H9 (cell line): ENCODE measurements at regions not wholly inside any gene's neighbourhood (a gene's known extent, or its start where the extent isn't known, plus 50 kb on each side); places are given as distances from the start of the nearest gene placed in this dataset.

Source experiments
- DNase-seq: peaks from one replicate; pipeline ENCODE4 v3.0.0-alpha.2; 2017
- H2AFZ ChIP-seq: one replicate; pipeline ENCODE4 v1.6.1; 2013; ENCODE audit warnings: mild to moderate bottlenecking, low read length, control low read depth, moderate library complexity
- H2AK5ac ChIP-seq: 2 replicates; pipeline ENCODE4 v1.6.1; 2013; ENCODE audit warnings: low read length, control low read depth, mixed read lengths; ENCODE audit not compliant: insufficient read length
- H2BK120ac ChIP-seq: one replicate; pipeline ENCODE4 v1.6.1; 2013; ENCODE audit warnings: low read depth, mild to moderate bottlenecking, low read length, control low read depth, inconsistent platforms; ENCODE audit not compliant: poor library complexity, severe bottlenecking
- H2BK12ac ChIP-seq: 2 replicates; pipeline ENCODE4 v1.6.1; 2013; ENCODE audit warnings: low read length, control low read depth, mixed read lengths, low read depth; ENCODE audit not compliant: insufficient read length
- H2BK15ac ChIP-seq: 2 replicates; pipeline ENCODE4 v1.6.1; 2013; ENCODE audit warnings: low read depth, low read length, control low read depth
- H2BK20ac ChIP-seq: one replicate; pipeline ENCODE4 v1.6.1; 2013; ENCODE audit warnings: low read depth, mild to moderate bottlenecking, low read length, control low read depth, inconsistent platforms; ENCODE audit not compliant: poor library complexity, severe bottlenecking
- H2BK5ac ChIP-seq: 2 replicates; pipeline ENCODE4 v1.6.1; 2013; ENCODE audit warnings: low read length, control low read depth, mixed read lengths; ENCODE audit not compliant: insufficient read length
- H3K14ac ChIP-seq: 2 replicates; pipeline ENCODE4 v1.6.1; 2013; ENCODE audit warnings: low read length, control low read depth; ENCODE audit not compliant: insufficient read depth
- H3K18ac ChIP-seq: 2 replicates; pipeline ENCODE4 v1.6.1; 2013; ENCODE audit warnings: low read depth, mild to moderate bottlenecking, mixed read lengths, low read length, control low read depth; ENCODE audit not compliant: insufficient read length
- H3K23ac ChIP-seq: 2 replicates; pipeline ENCODE4 v1.6.1; 2013; ENCODE audit warnings: low read length, control low read depth, mixed read lengths, low read depth; ENCODE audit not compliant: insufficient read length
- H3K23me2 ChIP-seq: 2 replicates; pipeline ENCODE4 v1.6.1; 2013; ENCODE audit warnings: low read depth, mild to moderate bottlenecking, mixed read lengths, low read length, control low read depth; ENCODE audit not compliant: insufficient read length, poor library complexity, severe bottlenecking
- H3K27ac ChIP-seq: 2 replicates; pipeline ENCODE4 v1.5.1; 2013; ENCODE audit warnings: low read length, control low read depth, mixed read lengths, low read depth; ENCODE audit not compliant: insufficient read length
- H3K27me3 ChIP-seq: 2 replicates; pipeline ENCODE4 v1.6.1; 2013; ENCODE audit warnings: low read length, control low read depth, inconsistent platforms; ENCODE audit not compliant: insufficient read depth
- H3K4ac ChIP-seq: 2 replicates; pipeline ENCODE4 v1.6.1; 2013; ENCODE audit warnings: low read depth, mild to moderate bottlenecking, control low read depth, inconsistent platforms, low read length, moderate library complexity
- H3K4me1 ChIP-seq: 2 replicates; pipeline ENCODE4 v1.6.1; 2013; ENCODE audit warnings: low read length, control low read depth, inconsistent platforms; ENCODE audit not compliant: insufficient read depth
- H3K4me2 ChIP-seq: 2 replicates; pipeline ENCODE4 v1.6.1; 2013; ENCODE audit warnings: low read length, control low read depth, mixed read lengths; ENCODE audit not compliant: insufficient read length, insufficient read depth
- H3K56ac ChIP-seq: 2 replicates; pipeline ENCODE4 v1.6.1; 2013; ENCODE audit warnings: low read depth, mild to moderate bottlenecking, mixed read lengths, low read length, control low read depth; ENCODE audit not compliant: insufficient read length
- H3K79me1 ChIP-seq: 2 replicates; pipeline ENCODE4 v1.6.1; 2013; ENCODE audit warnings: low read depth, mild to moderate bottlenecking, moderate library complexity, low read length, control low read depth, inconsistent platforms; ENCODE audit not compliant: insufficient read depth, poor library complexity, severe bottlenecking
- H3K79me2 ChIP-seq: 2 replicates; pipeline ENCODE4 v1.6.1; 2013; ENCODE audit warnings: low read length, control low read depth, inconsistent platforms; ENCODE audit not compliant: insufficient read depth
- H3K9ac ChIP-seq: 2 replicates; pipeline ENCODE4 v1.6.1; 2013; ENCODE audit warnings: low read length, control low read depth, mixed read lengths; ENCODE audit not compliant: insufficient read length; ENCODE audit errors: extremely low read depth
- H3K9me3 ChIP-seq: one replicate; pipeline ENCODE4 v1.6.1; 2013; ENCODE audit warnings: low read depth, low read length, inconsistent platforms; ENCODE audit not compliant: control insufficient read depth
- H3T11ph ChIP-seq: one replicate; pipeline ENCODE4 v1.6.1; 2013; ENCODE audit warnings: mild to moderate bottlenecking, low read length, control low read depth, inconsistent platforms
- H4K20me1 ChIP-seq: one replicate; pipeline ENCODE4 v1.6.1; 2013; ENCODE audit not compliant: control insufficient read depth, insufficient read length, insufficient read depth
- H4K5ac ChIP-seq: 2 replicates; pipeline ENCODE4 v1.6.1; 2013; ENCODE audit warnings: low read depth, mild to moderate bottlenecking, mixed read lengths, low read length, control low read depth; ENCODE audit not compliant: insufficient read length
- H4K8ac ChIP-seq: replicated peaks from 2 replicates; pipeline ENCODE4 v1.6.1; 2013; ENCODE audit warnings: low read length, control low read depth, mixed read lengths, low read depth; ENCODE audit not compliant: insufficient read length
- H4K91ac ChIP-seq: 2 replicates; pipeline ENCODE4 v1.6.1; 2013; ENCODE audit warnings: low read depth, mild to moderate bottlenecking, moderate library complexity, mixed read lengths, low read length, control low read depth; ENCODE audit not compliant: insufficient read length
- H3K27ac Mint-ChIP-seq, 3 experiments: 2 replicates in 2 of 3; 3 replicates in 1 of 3; pipeline ENCODE4 v1.8.0; 2020 to 2021; ENCODE audit warnings: mixed read lengths in 3 of 3, mild to moderate bottlenecking in 1 of 3, moderate library complexity in 1 of 3
- H3K27me3 Mint-ChIP-seq: 2 replicates; pipeline ENCODE4 v1.8.0; 2021; ENCODE audit warnings: low read depth, mild to moderate bottlenecking, moderate library complexity, mixed read lengths
- H3K36me3 Mint-ChIP-seq, 3 experiments: 2 replicates in 2 of 3; 3 replicates in 1 of 3; pipeline ENCODE4 v1.8.0; 2020 to 2021; ENCODE audit warnings: low read depth in 3 of 3, mixed read lengths in 3 of 3; ENCODE audit not compliant: insufficient read depth in 1 of 3
- H3K4me1 Mint-ChIP-seq, 2 experiments: 2 replicates each; pipeline ENCODE4 v1.8.0; 2020; ENCODE audit warnings: mixed read lengths in 2 of 2
- H3K4me3 Mint-ChIP-seq, 2 experiments: 2 replicates in 1 of 2; 3 replicates in 1 of 2; pipeline ENCODE4 v1.8.0; 2020 to 2021; ENCODE audit warnings: mild to moderate bottlenecking in 2 of 2, mixed read lengths in 2 of 2, moderate library complexity in 1 of 2
- H3K9me3 Mint-ChIP-seq, 2 experiments: 2 replicates in 1 of 2; 3 replicates in 1 of 2; pipeline ENCODE4 v1.8.0; 2020; ENCODE audit warnings: mild to moderate bottlenecking in 2 of 2, mixed read lengths in 2 of 2, moderate library complexity in 1 of 2
- CTCF ChIP-seq: fragments of 200-600 bp; sonication (generic); conservative IDR thresholded peaks from 3 replicates; pipeline ENCODE4 v1.8.0; 2021; ENCODE audit warnings: antibody characterized with exemption, mild to moderate bottlenecking

- no peak overlapping the region for H2AK5ac ChIP-seq
- no peaks in the 10 kb centered on the region for H3K27me3 ChIP-seq
- no peak overlapping the region for H3K18ac ChIP-seq
- H3K23ac ChIP-seq = no peak overlapping the region
- H3K23me2 ChIP-seq = no peaks in the 10 kb centered on the region
- TF ChIP-seq CTCF = no peak
- H3K27ac Mint-ChIP-seq = no peak overlapping the region
- no peak overlapping the region for H3K56ac ChIP-seq
- no peak overlapping the region for H3K4me3 Mint-ChIP-seq
- H4K20me1 ChIP-seq = no peaks in the 10 kb centered on the region
- no peak overlapping the region for H2BK120ac ChIP-seq
- H2BK20ac ChIP-seq = no peak overlapping the region
- no peak overlapping the region for H3K27ac ChIP-seq
- no peak overlapping the region for H2BK12ac ChIP-seq
- peaks cover 8 to 10% of the 10 kb centered on the region in 2 experiments; a peak in 3 of 5 replicates for H3K9me3 Mint-ChIP-seq
- H4K8ac ChIP-seq = no peak overlapping the region
- H4K5ac ChIP-seq = no peak overlapping the region
- H3K79me1 ChIP-seq = no peaks in the 10 kb centered on the region
- H3K36me3 Mint-ChIP-seq = peaks cover 1 to 16% (median 4%) of the 10 kb centered on the region in 3 experiments; a peak in 4 of 7 replicates
- H3K9me3 ChIP-seq = no peaks in the 10 kb centered on the region
- no peak for DNase-seq
- no peaks in the 10 kb centered on the region for H3K4me1 ChIP-seq
- H3K4me1 Mint-ChIP-seq = no peaks in the 10 kb centered on the region
- peaks cover 2% of the 10 kb centered on the region; the same call in 1 of the 2 replicates for H3K27me3 Mint-ChIP-seq
- H3K14ac ChIP-seq = no peak overlapping the region
- no peak overlapping the region for H2BK5ac ChIP-seq
- H3K79me2 ChIP-seq = no peaks in the 10 kb centered on the region
- no peak overlapping the region for H3K4me2 ChIP-seq
- H2BK15ac ChIP-seq = no peak overlapping the region
- no peak overlapping the region for H2AFZ ChIP-seq
- no peak overlapping the region for H3T11ph ChIP-seq
- H3K4ac ChIP-seq = no peak overlapping the region
- no peak overlapping the region for H3K9ac ChIP-seq
- no peak overlapping the region for H4K91ac ChIP-seq
Measured at GRCh38 chr14:55848964-55849363, 269.0 kb downstream of the KTN1 start.
